ENCODE measurements at regions not wholly inside any gene's neighbourhood (a gene's known extent, or its start where the extent isn't known, plus 50 kb on each side); places are given as distances from the start of the nearest gene placed in this dataset.

DNA sequence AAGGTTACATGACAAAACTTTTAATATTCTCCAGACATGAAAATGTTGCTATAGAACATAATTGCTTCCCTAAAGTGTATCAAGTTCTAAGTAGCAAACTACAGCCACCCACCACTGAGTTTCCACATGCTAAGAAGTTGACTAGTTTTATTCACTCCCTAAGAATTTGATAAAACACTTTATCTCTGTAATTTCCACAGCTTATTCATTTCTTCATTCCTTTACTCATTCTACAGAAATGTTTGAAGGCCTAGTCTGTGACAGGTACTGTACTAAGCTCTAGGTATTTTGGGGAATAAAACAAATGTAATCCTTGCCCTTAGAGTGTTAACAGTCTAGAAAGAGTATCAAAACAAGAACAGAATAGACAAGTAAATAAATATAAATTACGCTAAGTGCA, 101.8 kb upstream of the DIAPH3 start:
- TF ChIP-seq POLR2AphosphoS5 (IDR thresholded peaks at IDR 0.05; ENCODE audit: low read depth, low read length) (no peak), SIN3A (IDR thresholded peaks at IDR 0.05; ENCODE audit: borderline replicate concordance, insufficient read depth, low read length) (no peak)
- TF ChIP-seq, protein P1, sequence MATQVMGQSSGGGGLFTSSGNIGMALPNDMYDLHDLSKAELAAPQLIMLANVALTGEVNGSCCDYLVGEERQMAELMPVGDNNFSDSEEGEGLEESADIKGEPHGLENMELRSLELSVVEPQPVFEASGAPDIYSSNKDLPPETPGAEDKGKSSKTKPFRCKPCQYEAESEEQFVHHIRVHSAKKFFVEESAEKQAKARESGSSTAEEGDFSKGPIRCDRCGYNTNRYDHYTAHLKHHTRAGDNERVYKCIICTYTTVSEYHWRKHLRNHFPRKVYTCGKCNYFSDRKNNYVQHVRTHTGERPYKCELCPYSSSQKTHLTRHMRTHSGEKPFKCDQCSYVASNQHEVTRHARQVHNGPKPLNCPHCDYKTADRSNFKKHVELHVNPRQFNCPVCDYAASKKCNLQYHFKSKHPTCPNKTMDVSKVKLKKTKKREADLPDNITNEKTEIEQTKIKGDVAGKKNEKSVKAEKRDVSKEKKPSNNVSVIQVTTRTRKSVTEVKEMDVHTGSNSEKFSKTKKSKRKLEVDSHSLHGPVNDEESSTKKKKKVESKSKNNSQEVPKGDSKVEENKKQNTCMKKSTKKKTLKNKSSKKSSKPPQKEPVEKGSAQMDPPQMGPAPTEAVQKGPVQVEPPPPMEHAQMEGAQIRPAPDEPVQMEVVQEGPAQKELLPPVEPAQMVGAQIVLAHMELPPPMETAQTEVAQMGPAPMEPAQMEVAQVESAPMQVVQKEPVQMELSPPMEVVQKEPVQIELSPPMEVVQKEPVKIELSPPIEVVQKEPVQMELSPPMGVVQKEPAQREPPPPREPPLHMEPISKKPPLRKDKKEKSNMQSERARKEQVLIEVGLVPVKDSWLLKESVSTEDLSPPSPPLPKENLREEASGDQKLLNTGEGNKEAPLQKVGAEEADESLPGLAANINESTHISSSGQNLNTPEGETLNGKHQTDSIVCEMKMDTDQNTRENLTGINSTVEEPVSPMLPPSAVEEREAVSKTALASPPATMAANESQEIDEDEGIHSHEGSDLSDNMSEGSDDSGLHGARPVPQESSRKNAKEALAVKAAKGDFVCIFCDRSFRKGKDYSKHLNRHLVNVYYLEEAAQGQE (IDR thresholded peaks at IDR 0.05; ENCODE audit: insufficient read depth in 1 of 2, low read depth in 2 of 2, low read length in 2 of 2) = no peak

All from PFSK-1 (cell line).